ENCODE measurements at regions not wholly inside any gene's neighbourhood (a gene's known extent, or its start where the extent isn't known, plus 50 kb on each side); places are given as distances from the start of the nearest gene placed in this dataset.

DNA sequence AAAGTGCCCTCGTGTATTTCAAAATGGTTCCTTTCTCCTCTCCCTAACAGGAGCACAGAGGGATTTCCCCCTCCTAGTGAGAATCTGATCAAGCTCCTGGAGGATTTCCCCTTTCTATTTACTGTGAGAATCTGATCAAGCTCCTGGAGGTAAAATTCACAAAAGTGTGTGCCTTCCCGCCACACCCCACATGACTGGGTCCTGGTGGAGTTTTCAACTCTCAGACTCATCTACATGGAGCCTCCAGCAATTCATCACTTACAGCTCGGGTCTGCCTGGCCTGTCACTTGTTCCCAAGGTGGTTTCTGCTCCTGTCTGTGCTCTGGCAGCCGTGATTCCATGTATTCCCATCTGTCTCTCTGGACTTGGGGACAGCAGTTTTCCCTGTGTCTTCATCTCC lies 590.7 kb downstream of the FBXO15 start:
- DNase-seq (ENCODE audit: low read depth in 2 of 2), result no peak
- no peaks in the 10 kb centered on the region for H4K20me1 ChIP-seq (ENCODE audit: control insufficient read depth, extremely low read depth, insufficient read depth, low read length)

DNA sequence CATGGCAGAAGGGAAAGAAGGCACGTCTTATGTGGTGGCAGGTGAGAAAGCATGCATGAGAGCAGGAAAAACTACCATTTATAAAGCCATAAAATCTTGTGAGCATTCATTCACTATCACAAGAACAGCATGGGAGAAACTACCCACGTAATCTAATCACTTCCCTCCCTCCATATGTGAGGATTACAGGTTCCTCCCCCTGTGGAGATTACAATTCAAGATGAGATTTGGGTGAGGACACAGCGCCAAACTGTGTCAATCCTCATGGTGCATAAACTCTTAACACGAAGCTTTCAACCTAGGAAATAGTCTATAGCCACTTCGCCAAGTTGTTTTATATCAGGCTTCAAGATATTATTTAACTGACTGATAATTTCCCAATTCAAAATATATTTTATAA lies 595.5 kb downstream of the FBXO15 start:
- Histone ChIP-seq H3K79me2 (ENCODE audit: control insufficient read depth, insufficient read depth, low read length) (no peaks in the 10 kb centered on the region), H3K27ac (ENCODE audit: insufficient read depth, low read length) (no peak overlapping the region), H3K27me3 (ENCODE audit: control insufficient read depth, insufficient read depth, low read length) (no peaks in the 10 kb centered on the region), H3K9ac (ENCODE audit: insufficient read depth, low read length) (no peak overlapping the region), H3K4me1 (ENCODE audit: control insufficient read depth, extremely low read depth, insufficient read depth, low read length) (no peaks in the 10 kb centered on the region), H3K4me2 (ENCODE audit: extremely low read depth, insufficient read depth, low read length) (no peak overlapping the region), H3K9me3 (ENCODE audit: control insufficient read depth, insufficient read depth, low read depth, low read length) (no peaks in the 10 kb centered on the region), H4K20me1 (ENCODE audit: control insufficient read depth, extremely low read depth, insufficient read depth, low read length) (no peaks in the 10 kb centered on the region), H3K36me3 (ENCODE audit: control insufficient read depth, insufficient read depth, low read length) (no peaks in the 10 kb centered on the region), H2AFZ (ENCODE audit: low read length) (no peak overlapping the region), H3K4me3 (replicated peaks in 1 of 4; ENCODE audit: control extremely low read depth in 1 of 4, insufficient read depth in 1 of 4, low read depth in 3 of 4, low read length in 4 of 4) (no peak overlapping the region)
- no peak for TF ChIP-seq EZH2 (IDR thresholded peaks at IDR 0.05; ENCODE audit: low read length, missing control alignments)
- TF ChIP-seq, protein P1, sequence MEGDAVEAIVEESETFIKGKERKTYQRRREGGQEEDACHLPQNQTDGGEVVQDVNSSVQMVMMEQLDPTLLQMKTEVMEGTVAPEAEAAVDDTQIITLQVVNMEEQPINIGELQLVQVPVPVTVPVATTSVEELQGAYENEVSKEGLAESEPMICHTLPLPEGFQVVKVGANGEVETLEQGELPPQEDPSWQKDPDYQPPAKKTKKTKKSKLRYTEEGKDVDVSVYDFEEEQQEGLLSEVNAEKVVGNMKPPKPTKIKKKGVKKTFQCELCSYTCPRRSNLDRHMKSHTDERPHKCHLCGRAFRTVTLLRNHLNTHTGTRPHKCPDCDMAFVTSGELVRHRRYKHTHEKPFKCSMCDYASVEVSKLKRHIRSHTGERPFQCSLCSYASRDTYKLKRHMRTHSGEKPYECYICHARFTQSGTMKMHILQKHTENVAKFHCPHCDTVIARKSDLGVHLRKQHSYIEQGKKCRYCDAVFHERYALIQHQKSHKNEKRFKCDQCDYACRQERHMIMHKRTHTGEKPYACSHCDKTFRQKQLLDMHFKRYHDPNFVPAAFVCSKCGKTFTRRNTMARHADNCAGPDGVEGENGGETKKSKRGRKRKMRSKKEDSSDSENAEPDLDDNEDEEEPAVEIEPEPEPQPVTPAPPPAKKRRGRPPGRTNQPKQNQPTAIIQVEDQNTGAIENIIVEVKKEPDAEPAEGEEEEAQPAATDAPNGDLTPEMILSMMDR (conservative IDR thresholded peaks at IDR 0.05 in 1 of 2, IDR thresholded peaks at IDR 0.05 in 1 of 2; ENCODE audit: low read depth in 1 of 2, low read length in 2 of 2), result no peak
- no peak for DNase-seq (ENCODE audit: low read depth in 2 of 2)

More for the DNA sequence above, 590.7 kb downstream of the FBXO15 start:
- TF ChIP-seq, protein P1 (conservative IDR thresholded peaks at IDR 0.05 in 1 of 2, IDR thresholded peaks at IDR 0.05 in 1 of 2; ENCODE audit: low read depth in 1 of 2, low read length in 2 of 2), result no peak
- no peak for TF ChIP-seq EZH2 (IDR thresholded peaks at IDR 0.05; ENCODE audit: low read length, missing control alignments)
- H3K9me3 ChIP-seq (ENCODE audit: control insufficient read depth, insufficient read depth, low read depth, low read length), result no peaks in the 10 kb centered on the region
- H3K79me2 ChIP-seq (ENCODE audit: control insufficient read depth, insufficient read depth, low read length), result no peaks in the 10 kb centered on the region
- no peak overlapping the region for H3K4me3 ChIP-seq (replicated peaks in 1 of 4; ENCODE audit: control extremely low read depth in 1 of 4, insufficient read depth in 1 of 4, low read depth in 3 of 4, low read length in 4 of 4)
- H3K4me1 ChIP-seq (ENCODE audit: control insufficient read depth, extremely low read depth, insufficient read depth, low read length), result no peaks in the 10 kb centered on the region
- H2AFZ ChIP-seq (ENCODE audit: low read length), result no peak overlapping the region
- no peak overlapping the region for H3K4me2 ChIP-seq (ENCODE audit: extremely low read depth, insufficient read depth, low read length)
- no peaks in the 10 kb centered on the region for H3K36me3 ChIP-seq (ENCODE audit: control insufficient read depth, insufficient read depth, low read length)
- no peak overlapping the region for H3K27ac ChIP-seq (ENCODE audit: insufficient read depth, low read length)
- no peak overlapping the region for H3K9ac ChIP-seq (ENCODE audit: insufficient read depth, low read length)
- no peaks in the 10 kb centered on the region for H3K27me3 ChIP-seq (ENCODE audit: control insufficient read depth, insufficient read depth, low read length)

DNA sequence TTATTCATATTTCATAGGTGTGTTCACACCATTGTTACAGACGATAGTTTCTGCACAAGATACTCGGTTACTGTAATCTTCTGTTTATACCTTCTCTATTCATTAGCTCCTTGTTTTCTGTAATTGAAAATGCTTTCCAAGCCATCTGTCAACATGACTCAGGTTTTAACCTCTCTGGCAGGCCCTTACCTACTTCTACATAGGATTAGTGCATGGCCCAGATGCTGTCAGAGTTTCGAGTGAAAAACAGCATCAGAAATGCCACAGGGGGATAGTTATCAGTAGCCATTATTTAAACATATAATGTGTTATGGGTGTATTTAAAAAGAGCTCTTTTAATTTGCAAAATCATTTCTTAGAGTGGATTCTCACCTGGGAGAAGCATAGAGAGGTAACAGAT lies 596.4 kb downstream of the FBXO15 start:
- Histone ChIP-seq H3K9me3 (ENCODE audit: control insufficient read depth, insufficient read depth, low read depth, low read length) (no peaks in the 10 kb centered on the region), H4K20me1 (ENCODE audit: control insufficient read depth, extremely low read depth, insufficient read depth, low read length) (no peaks in the 10 kb centered on the region), H3K79me2 (ENCODE audit: control insufficient read depth, insufficient read depth, low read length) (no peaks in the 10 kb centered on the region), H3K36me3 (ENCODE audit: control insufficient read depth, insufficient read depth, low read length) (no peaks in the 10 kb centered on the region), H3K27me3 (ENCODE audit: control insufficient read depth, insufficient read depth, low read length) (no peaks in the 10 kb centered on the region), H3K4me3 (replicated peaks in 1 of 4; ENCODE audit: control extremely low read depth in 1 of 4, insufficient read depth in 1 of 4, low read depth in 3 of 4, low read length in 4 of 4) (no peak overlapping the region), H3K27ac (ENCODE audit: insufficient read depth, low read length) (no peak overlapping the region), H2AFZ (ENCODE audit: low read length) (no peak overlapping the region), H3K4me1 (ENCODE audit: control insufficient read depth, extremely low read depth, insufficient read depth, low read length) (no peaks in the 10 kb centered on the region), H3K9ac (ENCODE audit: insufficient read depth, low read length) (no peak overlapping the region), H3K4me2 (ENCODE audit: extremely low read depth, insufficient read depth, low read length) (no peak overlapping the region)
- DNase-seq (ENCODE audit: low read depth in 2 of 2), result no peak
- no peak for TF ChIP-seq EZH2 (IDR thresholded peaks at IDR 0.05; ENCODE audit: low read length, missing control alignments)
- TF ChIP-seq, protein P1 (conservative IDR thresholded peaks at IDR 0.05 in 1 of 2, IDR thresholded peaks at IDR 0.05 in 1 of 2; ENCODE audit: low read depth in 1 of 2, low read length in 2 of 2), result no peak

All from fibroblast of lung (primary cell).